ENCODE measurements at regions not wholly inside any gene's neighbourhood (a gene's known extent, or its start where the extent isn't known, plus 50 kb on each side); places are given as distances from the start of the nearest gene placed in this dataset.

- Histone ChIP-seq H2BK20ac (ENCODE audit: low read depth, low read length) (no peak overlapping the region), H3K23ac (ENCODE audit: low read depth, low read length) (no peak overlapping the region), H3K14ac (replicated peaks; ENCODE audit: low read depth, low read length) (no peak overlapping the region), H3K9me3 (ENCODE audit: control insufficient read depth, insufficient read depth, low read length) (no peaks in the 10 kb centered on the region), H3K9me1 (ENCODE audit: insufficient read depth, low read length) (no peaks in the 10 kb centered on the region), H3K27me3 (ENCODE audit: control insufficient read depth, insufficient read depth, low read length) (no peaks in the 10 kb centered on the region), H4K8ac (ENCODE audit: low read depth in 2 of 2, low read length in 2 of 2) (no peak overlapping the region), H2BK15ac (ENCODE audit: low read depth, low read length) (no peak overlapping the region), H3K4me1 (ENCODE audit: control insufficient read depth, insufficient read depth, low read length) (no peaks in the 10 kb centered on the region), H4K91ac (ENCODE audit: insufficient read depth, low read depth, low read length) (no peak overlapping the region), H3K36me3 (ENCODE audit: control insufficient read depth, insufficient read depth, low read length) (no peaks in the 10 kb centered on the region), H2BK5ac (ENCODE audit: low read depth, low read length, poor library complexity, severe bottlenecking) (no peak overlapping the region), H3K27ac (ENCODE audit: insufficient read depth, low read length) (no peak overlapping the region), H3K56ac (ENCODE audit: extremely low read depth, insufficient read depth, low read length) (no peak overlapping the region), H3K79me1 (ENCODE audit: low read depth in 1 of 2, low read length in 2 of 2) (no peaks in the 10 kb centered on the region; a peak in 1 of 4 replicates), H4K5ac (ENCODE audit: low read depth, low read length) (no peak overlapping the region), H2AK5ac (ENCODE audit: low read depth, low read length) (no peak overlapping the region), H4K20me1 (ENCODE audit: insufficient read depth, low read length) (no peaks in the 10 kb centered on the region), H3K18ac (ENCODE audit: low read depth, low read length) (no peak overlapping the region), H2AK9ac (replicated peaks; ENCODE audit: low read depth, low read length, poor library complexity) (no peak overlapping the region), H2BK120ac (ENCODE audit: low read depth, low read length) (no peak overlapping the region), H3K4ac (ENCODE audit: low read depth, low read length) (no peak overlapping the region), H2AFZ (replicated peaks; ENCODE audit: low read length, poor library complexity) (no peak overlapping the region), H3K4me3 (ENCODE audit: insufficient read depth, low read depth, low read length) (no peak overlapping the region), H3K9ac (ENCODE audit: low read depth, low read length) (no peak overlapping the region), H3K4me2 (ENCODE audit: low read depth, low read length) (no peak overlapping the region)
- dilution Hi-C loops (cut with HindIII; ENCODE audit: low sequenced_read_pairs, unreplicated experiment) = no loop called here
- ChIA-PET POLR2A (ENCODE audit: unreplicated experiment) (no interaction called here), CTCF (no interaction called here)
- intact Hi-C loops (cut with micrococcal nuclease) = loop anchor here (1.0 kb wide), 1 partner anchor 12 kb away; no protein-coding TSS in a partner anchor
- in situ Hi-C loops (cut with MboI; ENCODE audit: low sequenced_read_pairs) = no loop called here
- no peak for ATAC-seq (ENCODE audit: low read depth)
- TF ChIP-seq USF2 (IDR thresholded peaks at IDR 0.05; ENCODE audit: low read depth, low read length) = no peak
- no peak for TF ChIP-seq POLR2A (IDR thresholded peaks at IDR 0.05; ENCODE audit: low read depth, low read length)
- TF ChIP-seq RAD21 (IDR thresholded peaks at IDR 0.05; ENCODE audit: low read length) = no peak
- TF ChIP-seq CHD1 (IDR thresholded peaks at IDR 0.05; ENCODE audit: low read depth, low read length) = no peak
- no peak for TF ChIP-seq FOS (IDR thresholded peaks at IDR 0.05; ENCODE audit: low read depth, low read length)
- TF ChIP-seq MAFK (IDR thresholded peaks at IDR 0.05; ENCODE audit: low read depth, low read length) = no peak
- TF ChIP-seq, protein P1, sequence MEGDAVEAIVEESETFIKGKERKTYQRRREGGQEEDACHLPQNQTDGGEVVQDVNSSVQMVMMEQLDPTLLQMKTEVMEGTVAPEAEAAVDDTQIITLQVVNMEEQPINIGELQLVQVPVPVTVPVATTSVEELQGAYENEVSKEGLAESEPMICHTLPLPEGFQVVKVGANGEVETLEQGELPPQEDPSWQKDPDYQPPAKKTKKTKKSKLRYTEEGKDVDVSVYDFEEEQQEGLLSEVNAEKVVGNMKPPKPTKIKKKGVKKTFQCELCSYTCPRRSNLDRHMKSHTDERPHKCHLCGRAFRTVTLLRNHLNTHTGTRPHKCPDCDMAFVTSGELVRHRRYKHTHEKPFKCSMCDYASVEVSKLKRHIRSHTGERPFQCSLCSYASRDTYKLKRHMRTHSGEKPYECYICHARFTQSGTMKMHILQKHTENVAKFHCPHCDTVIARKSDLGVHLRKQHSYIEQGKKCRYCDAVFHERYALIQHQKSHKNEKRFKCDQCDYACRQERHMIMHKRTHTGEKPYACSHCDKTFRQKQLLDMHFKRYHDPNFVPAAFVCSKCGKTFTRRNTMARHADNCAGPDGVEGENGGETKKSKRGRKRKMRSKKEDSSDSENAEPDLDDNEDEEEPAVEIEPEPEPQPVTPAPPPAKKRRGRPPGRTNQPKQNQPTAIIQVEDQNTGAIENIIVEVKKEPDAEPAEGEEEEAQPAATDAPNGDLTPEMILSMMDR (conservative IDR thresholded peaks at IDR 0.05; ENCODE audit: low read depth, low read length) = no peak
- TF ChIP-seq RFX5 (IDR thresholded peaks at IDR 0.05; ENCODE audit: low read depth, low read length) = no peak
- no peak for TF ChIP-seq MXI1 (IDR thresholded peaks at IDR 0.05; ENCODE audit: borderline replicate concordance, low read depth, low read length)
- no peak for TF ChIP-seq BHLHE40 (IDR thresholded peaks at IDR 0.05; ENCODE audit: low read depth, low read length)
- BruUV-seq (replicated peaks) = no TSS peak
- DNase-seq = no peak
- WGBS, 2 experiments (ENCODE audit: extremely low coverage in 2 of 2, insufficient read length in 1 of 2) = no CpG with 5 or more reads among the region's 7 CpGs
Measured at GRCh38 chr2:64711252-64711800, 57.6 kb upstream of the SERTAD2 start.

Measured in IMR-90 (cell line).